Effector memory CD8-positive, alpha-beta T cell (primary cell): ENCODE measurements at regions not wholly inside any gene's neighbourhood (a gene's known extent, or its start where the extent isn't known, plus 50 kb on each side); places are given as distances from the start of the nearest gene placed in this dataset.

Experiments
- ATAC-seq: fragments of 150-1000 bp; cut with Tn5 transposase; replicated peaks from 2 replicates; pipeline ENCODE4 v1.10.0; 2021; ENCODE audit warnings: mild to moderate bottlenecking, moderate library complexity
- DNase-seq, 3 experiments: peaks; one replicate each; pipeline ENCODE4 v3.0.0; 2021
- H3K27ac Mint-ChIP-seq, 2 donors: one replicate each; pipeline ENCODE4 v1.8.0; 2022; ENCODE audit warnings: mild to moderate bottlenecking in 2 of 2, mixed read lengths in 2 of 2, moderate library complexity in 2 of 2
- H3K27me3 Mint-ChIP-seq, 2 donors: one replicate each; pipeline ENCODE4 v1.8.0; 2022; ENCODE audit warnings: mixed read lengths in 2 of 2
- H3K36me3 Mint-ChIP-seq: one replicate; pipeline ENCODE4 v1.8.0; 2022; ENCODE audit warnings: mild to moderate bottlenecking, moderate library complexity, mixed read lengths; ENCODE audit not compliant: insufficient read depth
- H3K4me1 Mint-ChIP-seq, 2 donors: one replicate each; pipeline ENCODE4 v1.8.0; 2022; ENCODE audit warnings: low read depth in 2 of 2, mixed read lengths in 2 of 2
- H3K4me3 Mint-ChIP-seq, 2 donors: one replicate each; pipeline ENCODE4 v1.8.0; 2022; ENCODE audit warnings: mild to moderate bottlenecking in 2 of 2, mixed read lengths in 2 of 2, moderate library complexity in 2 of 2
- H3K9me3 Mint-ChIP-seq, 2 donors: one replicate each; pipeline ENCODE4 v1.8.0; 2022; ENCODE audit warnings: mixed read lengths in 2 of 2

GRCh38 chr5:124445070-124445619, 301.3 kb downstream of the ZNF608 start:
- ATAC-seq (no peak), DNase-seq (no peak)
- H3K9me3 Mint-ChIP-seq: peaks cover under 1 to 14% of the 10 kb centered on the region in 2 donors
- H3K27me3 Mint-ChIP-seq: no peaks in the 10 kb centered on the region
- no peak overlapping the region for H3K4me3 Mint-ChIP-seq
- H3K4me1 Mint-ChIP-seq: no peaks in the 10 kb centered on the region
- H3K27ac Mint-ChIP-seq: no peak overlapping the region
- no peaks in the 10 kb centered on the region for H3K36me3 Mint-ChIP-seq

GRCh38 chr5:124444147-124444775, 302.2 kb downstream of the ZNF608 start:
- no peak overlapping the region for H3K27ac Mint-ChIP-seq
- H3K27me3 Mint-ChIP-seq: no peaks in the 10 kb centered on the region
- H3K9me3 Mint-ChIP-seq: peaks cover 0 to 14% of the 10 kb centered on the region in 2 donors
- ATAC-seq (no peak), DNase-seq (no peak)
- no peaks in the 10 kb centered on the region for H3K36me3 Mint-ChIP-seq
- H3K4me3 Mint-ChIP-seq: no peak overlapping the region
- no peaks in the 10 kb centered on the region for H3K4me1 Mint-ChIP-seq

- H3K27me3 Mint-ChIP-seq: no peaks in the 10 kb centered on the region
- H3K4me3 Mint-ChIP-seq: no peak overlapping the region
- DNase-seq: no peak
- ATAC-seq: no peak
- no peaks in the 10 kb centered on the region for H3K36me3 Mint-ChIP-seq
- peaks cover 0 to 8% of the 10 kb centered on the region in 2 donors for H3K9me3 Mint-ChIP-seq
- no peak overlapping the region for H3K27ac Mint-ChIP-seq
- no peaks in the 10 kb centered on the region for H3K4me1 Mint-ChIP-seq
Observed at GRCh38 chr5:124440471-124440870, 306.0 kb downstream of the ZNF608 start.

GRCh38 chr5:124439609-124440008, 306.8 kb downstream of the ZNF608 start:
- Mint-ChIP-seq H3K36me3 (no peaks in the 10 kb centered on the region), H3K27me3 (no peaks in the 10 kb centered on the region), H3K9me3 (peaks cover 0 to 8% of the 10 kb centered on the region in 2 donors), H3K27ac (no peak overlapping the region), H3K4me3 (no peak overlapping the region), H3K4me1 (no peaks in the 10 kb centered on the region)
- ATAC-seq: no peak
- DNase-seq: no peak

- no peak for DNase-seq
- Mint-ChIP-seq H3K9me3 (peaks cover 0 to 8% of the 10 kb centered on the region in 2 donors), H3K4me3 (no peak overlapping the region), H3K36me3 (no peaks in the 10 kb centered on the region), H3K4me1 (no peaks in the 10 kb centered on the region), H3K27ac (no peak overlapping the region), H3K27me3 (no peaks in the 10 kb centered on the region)
- ATAC-seq: no peak
Observed at GRCh38 chr5:124438903-124439281, 307.5 kb downstream of the ZNF608 start.

GRCh38 chr5:124438026-124438902, 308.2 kb downstream of the ZNF608 start:
- H3K4me3 Mint-ChIP-seq: no peak overlapping the region
- H3K36me3 Mint-ChIP-seq: no peaks in the 10 kb centered on the region
- peaks cover 0 to 8% of the 10 kb centered on the region in 2 donors for H3K9me3 Mint-ChIP-seq
- ATAC-seq (no peak), DNase-seq (no peak)
- no peak overlapping the region for H3K27ac Mint-ChIP-seq
- H3K4me1 Mint-ChIP-seq: no peaks in the 10 kb centered on the region
- H3K27me3 Mint-ChIP-seq: no peaks in the 10 kb centered on the region

- Mint-ChIP-seq H3K36me3 (no peaks in the 10 kb centered on the region), H3K4me1 (no peaks in the 10 kb centered on the region), H3K4me3 (no peak overlapping the region), H3K27ac (no peak overlapping the region), H3K9me3 (peaks cover 4 to 6% of the 10 kb centered on the region in 2 donors), H3K27me3 (no peaks in the 10 kb centered on the region)
- ATAC-seq (no peak), DNase-seq (no peak)
Observed at GRCh38 chr5:124436294-124436693, 310.1 kb downstream of the ZNF608 start.

- H3K27me3 Mint-ChIP-seq: no peaks in the 10 kb centered on the region
- H3K4me1 Mint-ChIP-seq: no peaks in the 10 kb centered on the region
- no peak overlapping the region for H3K4me3 Mint-ChIP-seq
- H3K36me3 Mint-ChIP-seq: no peaks in the 10 kb centered on the region
- peaks cover 2 to 23% of the 10 kb centered on the region in 2 donors for H3K9me3 Mint-ChIP-seq
- no peak overlapping the region for H3K27ac Mint-ChIP-seq
- DNase-seq: no peak
- ATAC-seq: no peak
Observed at GRCh38 chr5:124433170-124433569, 313.3 kb downstream of the ZNF608 start.

GRCh38 chr5:124421584-124421983, 324.9 kb downstream of the ZNF608 start:
- no peak for DNase-seq
- ATAC-seq: no peak
- Mint-ChIP-seq H3K4me1 (no peaks in the 10 kb centered on the region), H3K36me3 (no peaks in the 10 kb centered on the region), H3K27me3 (no peaks in the 10 kb centered on the region), H3K27ac (no peak overlapping the region), H3K9me3 (peaks cover 4 to 16% of the 10 kb centered on the region in 2 donors), H3K4me3 (no peak overlapping the region)

- Mint-ChIP-seq H3K27me3 (no peaks in the 10 kb centered on the region), H3K9me3 (peaks cover 6 to 16% of the 10 kb centered on the region in 2 donors), H3K4me3 (no peak overlapping the region), H3K36me3 (no peaks in the 10 kb centered on the region), H3K4me1 (no peaks in the 10 kb centered on the region), H3K27ac (no peak overlapping the region)
- DNase-seq: no peak
- ATAC-seq: no peak
Observed at GRCh38 chr5:124420952-124421351, 325.5 kb downstream of the ZNF608 start.

GRCh38 chr5:124419531-124419930, 326.9 kb downstream of the ZNF608 start:
- H3K4me1 Mint-ChIP-seq: no peaks in the 10 kb centered on the region
- DNase-seq: no peak
- ATAC-seq: no peak
- peaks cover 8 to 16% of the 10 kb centered on the region in 2 donors for H3K9me3 Mint-ChIP-seq
- no peak overlapping the region for H3K4me3 Mint-ChIP-seq
- no peak overlapping the region for H3K27ac Mint-ChIP-seq
- no peaks in the 10 kb centered on the region for H3K36me3 Mint-ChIP-seq
- no peaks in the 10 kb centered on the region for H3K27me3 Mint-ChIP-seq

GRCh38 chr5:124418390-124418789, 328.0 kb downstream of the ZNF608 start:
- H3K27me3 Mint-ChIP-seq: no peaks in the 10 kb centered on the region
- ATAC-seq: no peak
- no peaks in the 10 kb centered on the region for H3K36me3 Mint-ChIP-seq
- no peak overlapping the region for H3K4me3 Mint-ChIP-seq
- DNase-seq: no peak
- peaks cover 8 to 19% of the 10 kb centered on the region in 2 donors for H3K9me3 Mint-ChIP-seq
- H3K4me1 Mint-ChIP-seq: no peaks in the 10 kb centered on the region
- no peak overlapping the region for H3K27ac Mint-ChIP-seq

GRCh38 chr5:124417196-124417595, 329.2 kb downstream of the ZNF608 start:
- H3K4me3 Mint-ChIP-seq: no peak overlapping the region
- H3K27ac Mint-ChIP-seq: no peak overlapping the region
- DNase-seq (no peak), ATAC-seq (no peak)
- no peaks in the 10 kb centered on the region for H3K36me3 Mint-ChIP-seq
- no peaks in the 10 kb centered on the region for H3K27me3 Mint-ChIP-seq
- no peaks in the 10 kb centered on the region for H3K4me1 Mint-ChIP-seq
- peaks cover 8 to 22% of the 10 kb centered on the region in 2 donors for H3K9me3 Mint-ChIP-seq

- Mint-ChIP-seq H3K36me3 (no peaks in the 10 kb centered on the region), H3K4me3 (no peak overlapping the region), H3K27me3 (no peaks in the 10 kb centered on the region), H3K27ac (no peak overlapping the region), H3K4me1 (no peaks in the 10 kb centered on the region), H3K9me3 (peaks cover 8 to 16% of the 10 kb centered on the region in 2 donors)
- DNase-seq (no peak), ATAC-seq (no peak)
Observed at GRCh38 chr5:124416627-124417026, 329.8 kb downstream of the ZNF608 start.
